ENCODE measurements at regions not wholly inside any gene's neighbourhood (a gene's known extent, or its start where the extent isn't known, plus 50 kb on each side); places are given as distances from the start of the nearest gene placed in this dataset.

- TF ChIP-seq CTCF (conservative IDR thresholded peaks at IDR 0.05; ENCODE audit: low read depth, low read length) (no peak), EZH2 (IDR thresholded peaks at IDR 0.05; ENCODE audit: low read length, unreplicated experiment) (no peak), EZH2phosphoT487 (IDR thresholded peaks at IDR 0.05; ENCODE audit: borderline replicate concordance, low read length) (no peak)
These were observed 389.6 kb upstream of the PODXL start for GRCh38 chr7:131945957-131946544.
